ENCODE measurements at regions not wholly inside any gene's neighbourhood (a gene's known extent, or its start where the extent isn't known, plus 50 kb on each side); places are given as distances from the start of the nearest gene placed in this dataset.

GRCh38 chr5:157989296-157989695 is 130.4 kb upstream of the CLINT1 start:
- no peak for DNase-seq (ENCODE audit: low read depth)
- no peaks in the 10 kb centered on the region for H3K36me3 ChIP-seq (ENCODE audit: control insufficient read depth, insufficient read depth, low read length)
- H3K27me3 ChIP-seq (ENCODE audit: control insufficient read depth, insufficient read depth, low read length) = no peaks in the 10 kb centered on the region
- POLR2A ChIA-PET = no interaction called here
- TF ChIP-seq CTCF (IDR thresholded peaks at IDR 0.05; ENCODE audit: insufficient read depth, low read depth, low read length) = no peak
- H3K4me3 ChIP-seq (ENCODE audit: low read depth, low read length) = no peak overlapping the region
- CTCF ChIA-PET = no interaction called here

- H3K4me3 ChIP-seq (ENCODE audit: low read depth, low read length) = no peak overlapping the region
- no peaks in the 10 kb centered on the region for H3K36me3 ChIP-seq (ENCODE audit: control insufficient read depth, insufficient read depth, low read length)
- no peak for DNase-seq (ENCODE audit: low read depth)
- POLR2A ChIA-PET = no interaction called here
- no peak for TF ChIP-seq CTCF (IDR thresholded peaks at IDR 0.05; ENCODE audit: insufficient read depth, low read depth, low read length)
- CTCF ChIA-PET = no interaction called here
- no peaks in the 10 kb centered on the region for H3K27me3 ChIP-seq (ENCODE audit: control insufficient read depth, insufficient read depth, low read length)
Measured at GRCh38 chr5:157987259-157987658, 128.3 kb upstream of the CLINT1 start.

GRCh38 chr5:157986431-157986990 is 127.6 kb upstream of the CLINT1 start:
- POLR2A ChIA-PET = no interaction called here
- H3K36me3 ChIP-seq (ENCODE audit: control insufficient read depth, insufficient read depth, low read length) = no peaks in the 10 kb centered on the region
- CTCF ChIA-PET = interaction anchor here (1.3 kb wide), 1 partner anchor 8 kb away, joined by 4 read pairs; no protein-coding TSS in a partner anchor
- H3K27me3 ChIP-seq (ENCODE audit: control insufficient read depth, insufficient read depth, low read length) = no peaks in the 10 kb centered on the region
- H3K4me3 ChIP-seq (ENCODE audit: low read depth, low read length) = no peak overlapping the region
- no peak for TF ChIP-seq CTCF (IDR thresholded peaks at IDR 0.05; ENCODE audit: insufficient read depth, low read depth, low read length)
- DNase-seq (ENCODE audit: low read depth) = no peak

- POLR2A ChIA-PET = no interaction called here
- no peak for TF ChIP-seq CTCF (IDR thresholded peaks at IDR 0.05; ENCODE audit: insufficient read depth, low read depth, low read length)
- H3K4me3 ChIP-seq (ENCODE audit: low read depth, low read length) = no peak overlapping the region
- CTCF ChIA-PET = no interaction called here
- H3K27me3 ChIP-seq (ENCODE audit: control insufficient read depth, insufficient read depth, low read length) = no peaks in the 10 kb centered on the region
- no peak for DNase-seq (ENCODE audit: low read depth)
- no peaks in the 10 kb centered on the region for H3K36me3 ChIP-seq (ENCODE audit: control insufficient read depth, insufficient read depth, low read length)
Measured at GRCh38 chr5:157984611-157985010, 125.7 kb upstream of the CLINT1 start.

- Histone ChIP-seq H3K27me3 (ENCODE audit: control insufficient read depth, insufficient read depth, low read length) (no peaks in the 10 kb centered on the region), H3K36me3 (ENCODE audit: control insufficient read depth, insufficient read depth, low read length) (no peaks in the 10 kb centered on the region), H3K4me3 (ENCODE audit: low read depth, low read length) (no peak overlapping the region)
- POLR2A ChIA-PET = no interaction called here
- no peak for DNase-seq (ENCODE audit: low read depth)
- CTCF ChIA-PET = no interaction called here
- no peak for TF ChIP-seq CTCF (IDR thresholded peaks at IDR 0.05; ENCODE audit: insufficient read depth, low read depth, low read length)
Measured at GRCh38 chr5:157983906-157984551, 125.1 kb upstream of the CLINT1 start.
